ENCODE measurements at regions not wholly inside any gene's neighbourhood (a gene's known extent, or its start where the extent isn't known, plus 50 kb on each side); places are given as distances from the start of the nearest gene placed in this dataset.
A peak's percentile ranks its signal among the peaks of the same experiment; 100 is the strongest.

DNA sequence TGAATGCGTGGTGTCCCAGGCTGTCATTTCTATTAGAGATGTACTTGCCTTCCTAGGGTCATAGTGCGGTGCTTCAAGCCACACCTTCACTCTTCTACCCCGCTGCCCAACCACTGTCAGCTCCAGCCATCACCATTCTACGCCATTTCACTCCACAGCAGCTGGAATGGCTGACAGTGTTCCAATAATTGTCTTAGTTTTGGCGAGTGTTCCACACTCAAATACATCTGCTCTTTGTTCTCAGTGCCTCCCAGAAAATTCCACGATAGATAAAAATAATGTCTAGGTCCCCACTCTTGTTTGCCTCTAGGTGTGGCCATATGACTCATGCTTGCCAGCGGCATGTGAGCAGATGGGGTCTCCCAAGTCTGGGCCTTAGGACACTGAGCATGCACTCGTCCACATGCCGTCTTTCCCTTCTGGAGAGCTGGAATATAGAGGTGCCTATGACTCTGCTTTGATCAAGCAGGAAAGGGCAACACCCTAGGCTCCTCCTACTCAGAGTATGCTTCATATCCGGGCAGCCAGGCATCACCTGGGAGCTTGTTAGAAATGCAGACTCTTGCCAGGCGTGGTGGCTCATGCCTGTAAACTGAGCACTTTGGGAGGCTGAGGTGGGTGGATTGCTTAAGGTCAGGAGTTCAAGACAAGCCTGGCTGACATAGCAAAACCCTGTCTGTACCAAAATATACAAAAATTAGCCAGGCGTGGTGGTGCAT is 163.0 kb downstream of the BRMS1L start:
- ChIA-PET POLR2A (no interaction called here), CTCF (no interaction called here)
- Histone ChIP-seq H3K27me3 (ENCODE audit: control insufficient read depth, insufficient read depth, low read length) (no peaks in the 10 kb centered on the region), H3K9me3 (ENCODE audit: control insufficient read depth, insufficient read depth, low read length) (no peaks in the 10 kb centered on the region), H3K4me3 (ENCODE audit: low read depth, low read length) (no peak overlapping the region), H3K27ac (ENCODE audit: low read depth, low read length) (no peak overlapping the region)
- no peak for DNase-seq (ENCODE audit: low read depth, low spot score)
- TF ChIP-seq, protein P1, sequence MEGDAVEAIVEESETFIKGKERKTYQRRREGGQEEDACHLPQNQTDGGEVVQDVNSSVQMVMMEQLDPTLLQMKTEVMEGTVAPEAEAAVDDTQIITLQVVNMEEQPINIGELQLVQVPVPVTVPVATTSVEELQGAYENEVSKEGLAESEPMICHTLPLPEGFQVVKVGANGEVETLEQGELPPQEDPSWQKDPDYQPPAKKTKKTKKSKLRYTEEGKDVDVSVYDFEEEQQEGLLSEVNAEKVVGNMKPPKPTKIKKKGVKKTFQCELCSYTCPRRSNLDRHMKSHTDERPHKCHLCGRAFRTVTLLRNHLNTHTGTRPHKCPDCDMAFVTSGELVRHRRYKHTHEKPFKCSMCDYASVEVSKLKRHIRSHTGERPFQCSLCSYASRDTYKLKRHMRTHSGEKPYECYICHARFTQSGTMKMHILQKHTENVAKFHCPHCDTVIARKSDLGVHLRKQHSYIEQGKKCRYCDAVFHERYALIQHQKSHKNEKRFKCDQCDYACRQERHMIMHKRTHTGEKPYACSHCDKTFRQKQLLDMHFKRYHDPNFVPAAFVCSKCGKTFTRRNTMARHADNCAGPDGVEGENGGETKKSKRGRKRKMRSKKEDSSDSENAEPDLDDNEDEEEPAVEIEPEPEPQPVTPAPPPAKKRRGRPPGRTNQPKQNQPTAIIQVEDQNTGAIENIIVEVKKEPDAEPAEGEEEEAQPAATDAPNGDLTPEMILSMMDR (IDR thresholded peaks at IDR 0.05; ENCODE audit: low read depth, low read length) = no peak

DNA sequence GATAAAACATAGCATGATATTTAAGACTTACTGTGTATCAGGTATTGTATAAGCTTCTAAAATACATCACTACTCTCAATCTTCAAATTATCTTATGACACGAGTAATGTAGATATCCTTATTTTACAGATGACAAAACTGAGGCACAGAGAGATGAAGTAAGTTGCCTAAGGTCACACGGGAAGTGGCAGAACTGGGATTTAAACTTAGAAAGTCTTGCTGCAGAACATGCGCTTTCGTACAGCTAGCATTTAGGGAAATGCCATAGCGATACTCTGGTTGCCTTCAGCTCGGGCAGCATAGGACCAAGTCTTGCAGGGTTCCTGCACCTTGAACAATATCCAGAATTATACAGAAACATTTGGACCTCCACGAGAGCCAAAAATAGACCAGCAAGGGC is 162.4 kb downstream of the BRMS1L start:
- Histone ChIP-seq H3K4me3 (ENCODE audit: low read depth, low read length) (no peak overlapping the region), H3K27me3 (ENCODE audit: control insufficient read depth, insufficient read depth, low read length) (no peaks in the 10 kb centered on the region), H3K27ac (ENCODE audit: low read depth, low read length) (no peak overlapping the region), H3K9me3 (ENCODE audit: control insufficient read depth, insufficient read depth, low read length) (no peaks in the 10 kb centered on the region)
- ChIA-PET POLR2A (no interaction called here), CTCF (no interaction called here)
- no peak for DNase-seq (ENCODE audit: low read depth, low spot score)
- TF ChIP-seq, protein P1 (IDR thresholded peaks at IDR 0.05; ENCODE audit: low read depth, low read length) = no peak

DNA sequence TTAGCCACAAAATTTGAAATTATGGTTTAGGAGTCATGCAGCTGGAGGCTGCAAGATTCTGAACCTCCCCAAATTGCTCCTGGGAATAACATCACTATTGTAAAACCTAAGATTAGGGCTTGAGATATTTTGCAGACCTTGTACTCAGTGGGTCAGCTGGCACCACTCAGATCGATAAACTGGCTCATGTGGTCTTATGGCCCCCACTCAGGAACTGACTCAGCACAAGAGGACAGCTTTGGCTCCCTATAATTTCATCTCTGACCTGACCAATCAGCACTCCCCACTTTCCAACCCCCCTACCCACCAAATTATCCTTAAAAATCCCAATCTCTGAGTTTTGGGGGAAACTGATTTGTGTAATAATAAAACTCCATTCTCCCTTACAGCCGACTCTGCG is 161.6 kb downstream of the BRMS1L start:
- DNase-seq (ENCODE audit: low read depth, low spot score) = no peak
- H3K4me3 ChIP-seq (ENCODE audit: low read depth, low read length) = no peak overlapping the region
- TF ChIP-seq, protein P1 (IDR thresholded peaks at IDR 0.05; ENCODE audit: low read depth, low read length) = no peak
- POLR2A ChIA-PET = no interaction called here
- CTCF ChIA-PET = no interaction called here
- no peak overlapping the region for H3K27ac ChIP-seq (ENCODE audit: low read depth, low read length)
- no peaks in the 10 kb centered on the region for H3K9me3 ChIP-seq (ENCODE audit: control insufficient read depth, insufficient read depth, low read length)
- H3K27me3 ChIP-seq (ENCODE audit: control insufficient read depth, insufficient read depth, low read length) = no peaks in the 10 kb centered on the region

DNA sequence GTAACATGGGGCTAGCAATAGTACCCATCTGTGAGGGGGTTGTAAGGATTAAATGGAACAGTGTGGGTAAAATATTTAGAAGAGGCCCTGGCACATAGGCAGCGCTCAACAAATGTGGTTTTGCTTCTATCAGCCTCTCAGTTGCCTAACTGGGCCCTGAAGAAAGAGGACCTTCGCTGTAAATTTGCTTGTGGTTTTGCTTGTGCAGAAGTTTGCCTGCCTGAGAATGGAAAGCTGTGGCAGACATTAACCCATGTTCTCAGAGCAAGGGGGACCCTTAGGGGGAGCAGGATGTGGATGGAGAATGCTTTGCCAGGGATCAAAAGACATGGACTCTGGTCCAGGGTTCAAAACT is 160.1 kb downstream of the BRMS1L start:
- Histone ChIP-seq H3K4me3 (ENCODE audit: low read depth, low read length) (no peak overlapping the region), H3K27ac (ENCODE audit: low read depth, low read length) (no peak overlapping the region), H3K27me3 (ENCODE audit: control insufficient read depth, insufficient read depth, low read length) (no peaks in the 10 kb centered on the region), H3K9me3 (ENCODE audit: control insufficient read depth, insufficient read depth, low read length) (no peaks in the 10 kb centered on the region)
- TF ChIP-seq, protein P1 (IDR thresholded peaks at IDR 0.05; ENCODE audit: low read depth, low read length) = no peak
- DNase-seq (ENCODE audit: low read depth, low spot score) = no peak
- ChIA-PET POLR2A (no interaction called here), CTCF (interaction anchor here (1.3 kb wide), 1 partner anchor 106 kb away, joined by 4 read pairs; no protein-coding TSS in a partner anchor)

DNA sequence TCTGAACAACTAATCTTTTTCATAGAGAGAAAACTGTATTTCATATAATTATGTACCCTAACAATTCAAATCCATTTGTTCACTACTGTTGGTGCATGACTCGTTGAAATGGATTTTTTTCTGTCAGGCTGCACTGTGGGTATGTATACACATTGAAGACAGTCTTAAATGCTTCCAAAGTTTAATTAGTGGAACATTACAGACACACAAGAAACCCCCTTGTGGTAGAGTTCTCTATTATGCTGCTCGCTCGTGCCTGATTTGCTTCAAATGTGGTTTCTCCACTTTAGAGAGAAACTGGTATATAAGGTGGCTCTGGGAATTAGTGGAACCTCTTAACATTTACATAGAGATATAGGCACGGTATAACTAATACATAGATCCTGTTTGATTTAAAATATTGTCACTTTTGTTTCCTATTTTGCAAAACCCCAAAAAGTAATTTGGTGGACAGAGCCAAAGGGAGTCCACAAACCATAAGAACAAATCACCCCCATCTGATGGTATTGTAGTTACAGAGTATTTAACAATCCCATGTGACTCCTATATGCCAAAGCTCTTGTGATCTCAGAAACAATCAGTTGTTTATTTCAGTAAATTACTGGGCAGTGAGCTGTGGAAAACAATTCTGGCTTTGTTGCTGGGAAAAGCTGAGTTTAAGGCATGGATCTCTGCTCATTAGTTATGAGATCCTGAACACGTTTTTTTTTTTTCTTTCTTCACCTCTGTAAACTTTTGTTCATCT is 159.5 kb downstream of the BRMS1L start:
- Histone ChIP-seq H3K9me3 (ENCODE audit: control insufficient read depth, insufficient read depth, low read length) (no peaks in the 10 kb centered on the region), H3K4me3 (ENCODE audit: low read depth, low read length) (no peak overlapping the region), H3K27me3 (ENCODE audit: control insufficient read depth, insufficient read depth, low read length) (no peaks in the 10 kb centered on the region), H3K27ac (ENCODE audit: low read depth, low read length) (no peak overlapping the region)
- POLR2A ChIA-PET = no interaction called here
- CTCF ChIA-PET = interaction anchor here (1.3 kb wide), 1 partner anchor 106 kb away, joined by 4 read pairs; no protein-coding TSS in a partner anchor
- DNase-seq (ENCODE audit: low read depth, low spot score) = no peak
- TF ChIP-seq, protein P1 (IDR thresholded peaks at IDR 0.05; ENCODE audit: low read depth, low read length) = peak; percentile 39

All from AG04450 (cell line).